Adrenal gland (tissue), 5 donors: ENCODE measurements at regions not wholly inside any gene's neighbourhood (a gene's known extent, or its start where the extent isn't known, plus 50 kb on each side); places are given as distances from the start of the nearest gene placed in this dataset.

Experiments
- CTCF ChIP-seq, 6 experiments: fragments of 450-650 bp in 4 of 6; fragments of 200-600 bp in 2 of 6; sonication (generic) in 1 of 6; IDR thresholded peaks; 1 replicate in 5 of 6; 2 replicates in 1 of 6; pipeline versions ENCODE4 v1.5.1 to v1.8.0; 2016 to 2021; ENCODE audit warnings: antibody characterized with exemption in 6 of 6, mild to moderate bottlenecking in 2 of 6, moderate library complexity in 1 of 6
- POLR2A ChIP-seq, 2 donors: fragments of 450-650 bp; IDR thresholded peaks; one replicate each; pipeline ENCODE4 v1.6.1; 2017; ENCODE audit warnings: antibody characterized with exemption in 2 of 2, mild to moderate bottlenecking in 2 of 2, moderate library complexity in 1 of 2
- donor health status: DM: no; HTN: no; CAD: no.

- TF ChIP-seq CTCF (IDR thresholded peaks at IDR 0.05): no peak
- no peak for TF ChIP-seq POLR2A (IDR thresholded peaks at IDR 0.05)
Observed at GRCh38 chr4:66443008-66443407, 772.7 kb upstream of the EPHA5 start.
